Psoas muscle (tissue), 7 donors: ENCODE measurements at regions not wholly inside any gene's neighbourhood (a gene's known extent, or its start where the extent isn't known, plus 50 kb on each side); places are given as distances from the start of the nearest gene placed in this dataset.

Experiments
- ATAC-seq, 4 donors: fragments of 200-7000 bp; cut with Tn5 transposase; one replicate each; pipeline ENCODE4 v1.9.1; 2020; ENCODE audit warnings: moderate library complexity in 3 of 4, mild to moderate bottlenecking in 2 of 4
- DNase-seq, 2 donors: peaks; one replicate each; pipeline ENCODE4 v3.0.0-alpha.2; 2020
- H3K27ac ChIP-seq: fragments of 200-600 bp; one replicate; pipeline ENCODE4 v1.8.0; 2022
- H3K27me3 ChIP-seq, 3 donors: fragments of 200-600 bp in 1 of 3; one replicate each; pipeline versions ENCODE4 v1.6.1 to v1.8.0; 2013 to 2022; ENCODE audit warnings: low read length in 2 of 3, mild to moderate bottlenecking in 2 of 3, moderate library complexity in 1 of 3; ENCODE audit not compliant: insufficient read depth in 3 of 3
- H3K36me3 ChIP-seq, 2 donors: fragments of 200-600 bp in 1 of 2; one replicate each; pipeline versions ENCODE4 v1.6.1 to v1.8.0; 2013 to 2022; ENCODE audit warnings: low read depth in 1 of 2, mild to moderate bottlenecking in 1 of 2, moderate library complexity in 1 of 2; ENCODE audit not compliant: insufficient read depth in 1 of 2
- H3K4me1 ChIP-seq: fragments of 200-600 bp; one replicate; pipeline ENCODE4 v1.8.0; 2022
- H3K4me3 ChIP-seq: fragments of 200-600 bp; one replicate; pipeline ENCODE4 v1.8.0; 2022; ENCODE audit warnings: mild to moderate bottlenecking
- H3K9me3 ChIP-seq: fragments of 200-600 bp; one replicate; pipeline ENCODE4 v1.8.0; 2022
- WGBS, 3 donors: extraction: QIAGEN DNeasy Blood & Tissue Kit; methylation state at CpG; one replicate each; pipeline versions ENCODE4 v1.1.6 to v1.1.7; 2013; 5-methylcytosine and 5-hydroxymethylcytosine counted together
- intact Hi-C, 2 donors: fragments of 100-400 bp; cut with DNase I; formaldehyde crosslinking; loops; one replicate each; pipeline versions ENCODE4 v1.11.0 to v1.14.2; 2022
- TF ChIP-seq, protein P1 (sequence below): fragments of 200-600 bp; IDR thresholded peaks from one replicate; pipeline ENCODE4 v1.8.0; 2022; ENCODE audit warnings: antibody characterized with exemption
- donor health status: healthy with polysubstance abuse.
- donor health status: DM: no; HTN: no; CAD: no; lungs with moderate emphysema.
- donor health status: Bipolar disorder and iron deficiency.
- donor health status: healthy.
- donor health status: DM: yes; HTN: yes; CAD: no.
- donor health status: DM: no; HTN: no; CAD: no.
- donor health status: DM: yes; HTN: yes; CAD: no.

DNA sequence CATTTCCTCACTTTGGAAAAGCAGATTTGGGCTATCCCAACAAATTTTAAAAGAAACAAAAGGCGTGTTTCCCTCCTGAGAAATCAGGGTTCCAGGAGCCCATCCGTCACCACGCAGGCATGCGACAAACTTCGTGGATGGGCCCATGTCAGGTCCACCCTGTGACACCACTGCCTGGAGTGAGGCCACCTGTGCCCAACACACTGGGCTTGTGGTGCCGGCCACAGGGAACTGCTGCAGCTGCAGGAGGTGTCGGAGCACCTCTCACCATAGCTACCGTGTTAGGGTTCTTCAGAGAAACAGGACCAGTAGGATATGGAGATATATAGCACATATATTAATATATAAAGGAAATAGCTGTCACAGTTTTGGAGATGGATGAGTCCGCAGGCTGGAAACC, 53.0 kb upstream of the BCL11B start:
- H3K27ac ChIP-seq = no peak overlapping the region
- 81 to 85% (median 82%) methylated on average over 9 of the region's 9 CpGs for WGBS, 3 donors
- H3K9me3 ChIP-seq = no peaks in the 10 kb centered on the region
- intact Hi-C loops = no loop called here
- ATAC-seq (no peak), DNase-seq (no peak)
- peaks cover 0 to 26% (median 11%) of the 10 kb centered on the region in 3 donors for H3K27me3 ChIP-seq
- no peaks in the 10 kb centered on the region for H3K4me1 ChIP-seq
- H3K4me3 ChIP-seq = no peak overlapping the region
- no peaks in the 10 kb centered on the region for H3K36me3 ChIP-seq
- TF ChIP-seq, protein P1, sequence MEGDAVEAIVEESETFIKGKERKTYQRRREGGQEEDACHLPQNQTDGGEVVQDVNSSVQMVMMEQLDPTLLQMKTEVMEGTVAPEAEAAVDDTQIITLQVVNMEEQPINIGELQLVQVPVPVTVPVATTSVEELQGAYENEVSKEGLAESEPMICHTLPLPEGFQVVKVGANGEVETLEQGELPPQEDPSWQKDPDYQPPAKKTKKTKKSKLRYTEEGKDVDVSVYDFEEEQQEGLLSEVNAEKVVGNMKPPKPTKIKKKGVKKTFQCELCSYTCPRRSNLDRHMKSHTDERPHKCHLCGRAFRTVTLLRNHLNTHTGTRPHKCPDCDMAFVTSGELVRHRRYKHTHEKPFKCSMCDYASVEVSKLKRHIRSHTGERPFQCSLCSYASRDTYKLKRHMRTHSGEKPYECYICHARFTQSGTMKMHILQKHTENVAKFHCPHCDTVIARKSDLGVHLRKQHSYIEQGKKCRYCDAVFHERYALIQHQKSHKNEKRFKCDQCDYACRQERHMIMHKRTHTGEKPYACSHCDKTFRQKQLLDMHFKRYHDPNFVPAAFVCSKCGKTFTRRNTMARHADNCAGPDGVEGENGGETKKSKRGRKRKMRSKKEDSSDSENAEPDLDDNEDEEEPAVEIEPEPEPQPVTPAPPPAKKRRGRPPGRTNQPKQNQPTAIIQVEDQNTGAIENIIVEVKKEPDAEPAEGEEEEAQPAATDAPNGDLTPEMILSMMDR = no peak

DNA sequence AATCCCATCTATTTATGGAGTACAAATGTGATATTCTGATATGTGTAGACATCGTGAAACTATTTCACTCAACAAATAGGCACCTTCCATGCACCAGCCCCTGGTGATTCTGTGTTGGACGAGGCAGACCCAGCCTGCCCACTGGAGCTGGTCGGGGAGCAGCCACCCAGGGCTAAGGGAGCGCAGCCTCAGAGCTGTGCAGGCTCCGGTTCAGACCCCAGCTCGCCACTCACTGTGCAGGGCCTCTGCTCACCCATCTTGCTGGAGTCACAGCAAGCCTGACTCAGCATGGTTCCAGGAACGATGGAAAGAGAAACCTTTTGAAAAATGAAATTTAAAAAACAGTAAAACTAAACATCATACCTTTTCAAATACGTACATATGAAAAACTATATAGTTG, 52.3 kb upstream of the BCL11B start:
- Histone ChIP-seq H3K36me3 (no peaks in the 10 kb centered on the region), H3K4me3 (no peak overlapping the region), H3K27me3 (peaks cover 0 to 26% (median 14%) of the 10 kb centered on the region in 3 donors), H3K4me1 (no peaks in the 10 kb centered on the region), H3K27ac (no peak overlapping the region), H3K9me3 (no peaks in the 10 kb centered on the region)
- TF ChIP-seq, protein P1 = no peak
- ATAC-seq = no peak
- DNase-seq = no peak
- 68 to 75% (median 74%) methylated on average over 8 of the region's 8 CpGs for WGBS, 3 donors
- intact Hi-C loops = loop anchor here in 1 of 2 donors (5.0 kb wide), 1 partner anchor 88 kb away; no protein-coding TSS in a partner anchor

DNA sequence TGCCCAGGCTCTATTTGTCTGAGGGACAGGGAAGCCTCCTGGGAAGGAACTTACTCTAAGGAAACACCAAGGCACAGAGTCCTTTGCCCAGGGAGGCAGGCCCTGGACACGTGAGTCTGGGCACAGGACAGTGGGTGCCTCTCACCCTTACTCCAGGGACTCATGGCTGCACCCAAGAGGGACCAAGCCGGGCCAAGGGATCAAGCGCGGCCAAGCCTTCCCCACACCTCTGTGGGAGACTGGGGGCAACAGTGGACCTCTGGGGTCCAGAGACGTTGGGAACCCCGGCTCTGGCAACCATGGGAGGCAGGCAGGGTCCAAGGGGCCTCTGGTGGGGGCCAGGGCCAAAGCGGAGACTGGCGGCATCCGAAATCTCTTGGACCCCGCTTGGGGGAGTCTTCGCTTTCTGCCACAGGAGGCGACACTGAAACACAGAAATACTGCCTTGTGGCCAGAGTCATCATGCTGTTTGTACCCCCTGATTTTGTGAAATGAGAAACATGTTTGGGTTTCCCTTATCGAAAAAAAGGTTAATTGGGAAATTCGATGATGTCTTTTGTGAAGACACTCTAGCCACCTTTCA, 51.7 kb upstream of the BCL11B start:
- no peak for DNase-seq
- H3K4me3 ChIP-seq = no peak overlapping the region
- H3K4me1 ChIP-seq = no peaks in the 10 kb centered on the region
- no peak overlapping the region for H3K27ac ChIP-seq
- TF ChIP-seq, protein P1 = no peak
- 82 to 87% (median 85%) methylated on average over 14 of the region's 14 CpGs for WGBS, 3 donors
- ATAC-seq = no peak
- intact Hi-C loops = loop anchor here in 1 of 2 donors (5.0 kb wide), 1 partner anchor 89 kb away; no protein-coding TSS in a partner anchor
- peaks cover 0 to 28% (median 14%) of the 10 kb centered on the region in 3 donors for H3K27me3 ChIP-seq
- no peaks in the 10 kb centered on the region for H3K36me3 ChIP-seq
- no peaks in the 10 kb centered on the region for H3K9me3 ChIP-seq

DNA sequence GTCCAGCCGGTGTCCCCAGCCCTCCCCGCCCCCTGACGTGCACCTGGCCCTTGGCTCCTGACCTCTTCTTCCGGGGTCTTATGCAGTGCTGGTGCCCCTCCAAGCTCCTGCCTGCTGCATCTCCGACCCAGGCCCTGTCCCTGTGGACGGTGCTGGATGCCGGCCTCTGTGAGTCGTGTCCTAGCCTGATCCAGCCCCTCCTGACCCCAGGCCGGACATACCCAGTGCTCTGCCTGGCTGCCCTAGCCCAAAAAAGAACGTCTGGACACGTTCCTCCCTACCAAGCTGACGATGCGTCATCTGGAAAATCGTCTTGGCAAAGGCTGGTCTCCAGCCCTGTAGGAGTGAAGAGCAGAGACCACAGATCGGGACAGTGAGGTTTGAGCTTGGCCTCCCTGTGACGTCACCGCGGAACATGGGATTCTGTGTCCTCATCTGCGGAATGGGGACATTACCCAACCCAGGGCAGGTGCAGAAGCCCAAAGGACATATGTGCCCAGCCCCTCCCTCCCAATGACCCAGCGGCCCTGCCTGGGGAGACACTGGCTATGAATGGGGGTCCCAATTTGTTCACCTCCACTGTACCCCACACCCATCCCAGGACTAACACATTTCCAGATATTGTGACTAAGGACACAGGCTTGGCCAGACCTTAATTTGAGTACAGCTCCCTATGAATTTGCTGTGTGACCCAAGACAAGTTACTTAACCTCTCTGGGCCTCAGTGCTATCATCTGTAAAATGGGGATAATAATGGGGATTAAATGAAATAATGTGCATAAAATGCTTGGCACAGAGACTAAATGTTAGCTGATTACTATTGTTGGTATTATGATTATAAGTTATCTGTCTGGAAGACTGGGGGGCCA, 51.0 kb upstream of the BCL11B start:
- 24 to 32% (median 28%) methylated on average over 20 of the region's 20 CpGs for WGBS, 3 donors
- Histone ChIP-seq H3K36me3 (no peaks in the 10 kb centered on the region), H3K4me3 (no peak overlapping the region), H3K9me3 (no peaks in the 10 kb centered on the region), H3K4me1 (no peaks in the 10 kb centered on the region), H3K27me3 (peaks cover 0 to 25% (median 13%) of the 10 kb centered on the region in 3 donors), H3K27ac (no peak overlapping the region)
- ATAC-seq (no peak), DNase-seq (no peak)
- TF ChIP-seq, protein P1 = no peak
- intact Hi-C loops = loop anchor here in 1 of 2 donors (5.0 kb wide), 1 partner anchor 89 kb away; no protein-coding TSS in a partner anchor
